HL-60 (cell line): ENCODE measurements at regions not wholly inside any gene's neighbourhood (a gene's known extent, or its start where the extent isn't known, plus 50 kb on each side); places are given as distances from the start of the nearest gene placed in this dataset.

ENCODE experiments used
- GABPA ChIP-seq: IDR thresholded peaks from 2 replicates; pipeline ENCODE4 v1.6.1; 2012; ENCODE audit warnings: low read depth
- POLR2AphosphoS5 ChIP-seq: IDR thresholded peaks from 2 replicates; pipeline ENCODE4 v1.6.1; 2012; ENCODE audit warnings: low read depth
- TF ChIP-seq, protein P1 (sequence below): IDR thresholded peaks from one replicate; pipeline ENCODE4 v1.5.1; 2011; ENCODE audit warnings: low read length, control low read depth, inconsistent platforms; ENCODE audit not compliant: insufficient read depth
- TF ChIP-seq, protein P2 (sequence below): IDR thresholded peaks from 2 replicates; pipeline ENCODE4 v1.6.1; 2012; ENCODE audit warnings: low read depth; ENCODE audit not compliant: insufficient replicate concordance

DNA sequence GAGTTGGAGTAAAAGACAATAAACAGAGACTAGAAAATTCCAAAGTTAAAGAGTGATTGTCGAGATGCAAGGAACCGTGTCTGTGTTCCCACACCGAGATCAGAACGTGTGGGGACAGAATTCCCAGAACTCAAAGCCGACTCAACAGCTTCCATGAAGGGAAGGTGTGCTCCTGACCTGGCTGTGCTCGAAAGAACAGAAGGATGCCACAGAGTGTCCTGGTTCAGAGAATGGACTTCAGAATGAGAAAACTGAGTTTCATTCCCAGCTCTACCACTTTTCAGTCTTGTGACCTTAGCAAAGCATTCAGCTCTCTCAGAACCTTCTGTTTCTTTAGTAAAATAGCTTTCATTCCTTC, 420.0 kb upstream of the SLC30A5 start:
- TF ChIP-seq POLR2AphosphoS5 (no peak), GABPA (no peak)
- TF ChIP-seq, protein P1, sequence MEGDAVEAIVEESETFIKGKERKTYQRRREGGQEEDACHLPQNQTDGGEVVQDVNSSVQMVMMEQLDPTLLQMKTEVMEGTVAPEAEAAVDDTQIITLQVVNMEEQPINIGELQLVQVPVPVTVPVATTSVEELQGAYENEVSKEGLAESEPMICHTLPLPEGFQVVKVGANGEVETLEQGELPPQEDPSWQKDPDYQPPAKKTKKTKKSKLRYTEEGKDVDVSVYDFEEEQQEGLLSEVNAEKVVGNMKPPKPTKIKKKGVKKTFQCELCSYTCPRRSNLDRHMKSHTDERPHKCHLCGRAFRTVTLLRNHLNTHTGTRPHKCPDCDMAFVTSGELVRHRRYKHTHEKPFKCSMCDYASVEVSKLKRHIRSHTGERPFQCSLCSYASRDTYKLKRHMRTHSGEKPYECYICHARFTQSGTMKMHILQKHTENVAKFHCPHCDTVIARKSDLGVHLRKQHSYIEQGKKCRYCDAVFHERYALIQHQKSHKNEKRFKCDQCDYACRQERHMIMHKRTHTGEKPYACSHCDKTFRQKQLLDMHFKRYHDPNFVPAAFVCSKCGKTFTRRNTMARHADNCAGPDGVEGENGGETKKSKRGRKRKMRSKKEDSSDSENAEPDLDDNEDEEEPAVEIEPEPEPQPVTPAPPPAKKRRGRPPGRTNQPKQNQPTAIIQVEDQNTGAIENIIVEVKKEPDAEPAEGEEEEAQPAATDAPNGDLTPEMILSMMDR, result no peak
- TF ChIP-seq, protein P2, sequence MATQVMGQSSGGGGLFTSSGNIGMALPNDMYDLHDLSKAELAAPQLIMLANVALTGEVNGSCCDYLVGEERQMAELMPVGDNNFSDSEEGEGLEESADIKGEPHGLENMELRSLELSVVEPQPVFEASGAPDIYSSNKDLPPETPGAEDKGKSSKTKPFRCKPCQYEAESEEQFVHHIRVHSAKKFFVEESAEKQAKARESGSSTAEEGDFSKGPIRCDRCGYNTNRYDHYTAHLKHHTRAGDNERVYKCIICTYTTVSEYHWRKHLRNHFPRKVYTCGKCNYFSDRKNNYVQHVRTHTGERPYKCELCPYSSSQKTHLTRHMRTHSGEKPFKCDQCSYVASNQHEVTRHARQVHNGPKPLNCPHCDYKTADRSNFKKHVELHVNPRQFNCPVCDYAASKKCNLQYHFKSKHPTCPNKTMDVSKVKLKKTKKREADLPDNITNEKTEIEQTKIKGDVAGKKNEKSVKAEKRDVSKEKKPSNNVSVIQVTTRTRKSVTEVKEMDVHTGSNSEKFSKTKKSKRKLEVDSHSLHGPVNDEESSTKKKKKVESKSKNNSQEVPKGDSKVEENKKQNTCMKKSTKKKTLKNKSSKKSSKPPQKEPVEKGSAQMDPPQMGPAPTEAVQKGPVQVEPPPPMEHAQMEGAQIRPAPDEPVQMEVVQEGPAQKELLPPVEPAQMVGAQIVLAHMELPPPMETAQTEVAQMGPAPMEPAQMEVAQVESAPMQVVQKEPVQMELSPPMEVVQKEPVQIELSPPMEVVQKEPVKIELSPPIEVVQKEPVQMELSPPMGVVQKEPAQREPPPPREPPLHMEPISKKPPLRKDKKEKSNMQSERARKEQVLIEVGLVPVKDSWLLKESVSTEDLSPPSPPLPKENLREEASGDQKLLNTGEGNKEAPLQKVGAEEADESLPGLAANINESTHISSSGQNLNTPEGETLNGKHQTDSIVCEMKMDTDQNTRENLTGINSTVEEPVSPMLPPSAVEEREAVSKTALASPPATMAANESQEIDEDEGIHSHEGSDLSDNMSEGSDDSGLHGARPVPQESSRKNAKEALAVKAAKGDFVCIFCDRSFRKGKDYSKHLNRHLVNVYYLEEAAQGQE, result no peak
